Memory B cell (primary cell): ENCODE measurements at regions not wholly inside any gene's neighbourhood (a gene's known extent, or its start where the extent isn't known, plus 50 kb on each side); places are given as distances from the start of the nearest gene placed in this dataset.

ENCODE experiments used
- ATAC-seq: fragments of 150-1000 bp; cut with Tn5 transposase; 2 replicates; pipeline ENCODE4 v1.10.0; 2021; ENCODE audit warnings: low read depth, mild to moderate bottlenecking, moderate library complexity
- DNase-seq, 2 donors: peaks; one replicate each; pipeline ENCODE4 v3.0.0; 2022; ENCODE audit warnings: low spot score in 2 of 2
- H3K27ac Mint-ChIP-seq: one replicate; pipeline ENCODE4 v1.8.0; 2022; ENCODE audit warnings: mild to moderate bottlenecking, moderate library complexity, mixed read lengths
- H3K27me3 Mint-ChIP-seq: one replicate; pipeline ENCODE4 v1.8.0; 2022; ENCODE audit warnings: mixed read lengths
- H3K36me3 Mint-ChIP-seq: one replicate; pipeline ENCODE4 v1.8.0; 2022; ENCODE audit warnings: mild to moderate bottlenecking, mixed read lengths
- H3K4me1 Mint-ChIP-seq: one replicate; pipeline ENCODE4 v1.8.0; 2022; ENCODE audit warnings: mixed read lengths
- H3K4me3 Mint-ChIP-seq: one replicate; pipeline ENCODE4 v1.8.0; 2022; ENCODE audit warnings: mild to moderate bottlenecking, moderate library complexity, mixed read lengths
- H3K9me3 Mint-ChIP-seq: one replicate; pipeline ENCODE4 v1.8.0; 2022; ENCODE audit warnings: mixed read lengths

DNA sequence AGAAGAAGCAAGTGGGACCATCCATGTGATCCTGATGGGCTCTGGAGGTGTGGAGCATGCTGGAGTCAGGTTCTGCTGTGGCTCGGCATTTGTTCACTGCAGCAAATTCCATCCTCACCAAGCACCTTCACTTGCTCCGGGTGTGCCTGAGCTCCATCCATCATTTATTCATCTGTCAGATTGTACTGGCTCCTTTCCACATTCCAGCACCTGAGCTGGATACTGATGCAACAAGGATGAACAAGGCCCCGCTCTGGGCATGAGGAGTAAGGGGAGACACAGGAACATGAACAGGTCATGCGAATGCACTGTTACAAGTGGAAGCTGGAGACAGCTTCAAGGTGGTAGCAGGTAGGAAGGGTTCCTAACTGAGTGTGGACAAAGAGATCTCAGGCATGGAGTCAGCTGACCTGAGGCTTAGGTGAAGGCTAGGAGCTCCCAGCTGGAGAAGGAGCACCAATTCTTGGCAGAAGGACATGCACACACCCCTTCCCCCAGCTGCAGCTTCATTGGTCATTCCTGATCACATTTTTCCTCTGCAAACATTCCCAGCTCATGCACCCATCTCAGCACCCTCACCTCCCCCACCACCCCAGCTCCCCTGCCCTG lies 133.7 kb upstream of the ZMIZ1 start:
- peaks cover 12% of the 10 kb centered on the region for H3K27me3 Mint-ChIP-seq
- no peaks in the 10 kb centered on the region for H3K9me3 Mint-ChIP-seq
- H3K4me1 Mint-ChIP-seq, result peaks cover 2% of the 10 kb centered on the region
- H3K27ac Mint-ChIP-seq, result no peak overlapping the region
- ATAC-seq, result no peak
- DNase-seq, result no peak
- no peaks in the 10 kb centered on the region for H3K36me3 Mint-ChIP-seq
- H3K4me3 Mint-ChIP-seq, result no peak overlapping the region

DNA sequence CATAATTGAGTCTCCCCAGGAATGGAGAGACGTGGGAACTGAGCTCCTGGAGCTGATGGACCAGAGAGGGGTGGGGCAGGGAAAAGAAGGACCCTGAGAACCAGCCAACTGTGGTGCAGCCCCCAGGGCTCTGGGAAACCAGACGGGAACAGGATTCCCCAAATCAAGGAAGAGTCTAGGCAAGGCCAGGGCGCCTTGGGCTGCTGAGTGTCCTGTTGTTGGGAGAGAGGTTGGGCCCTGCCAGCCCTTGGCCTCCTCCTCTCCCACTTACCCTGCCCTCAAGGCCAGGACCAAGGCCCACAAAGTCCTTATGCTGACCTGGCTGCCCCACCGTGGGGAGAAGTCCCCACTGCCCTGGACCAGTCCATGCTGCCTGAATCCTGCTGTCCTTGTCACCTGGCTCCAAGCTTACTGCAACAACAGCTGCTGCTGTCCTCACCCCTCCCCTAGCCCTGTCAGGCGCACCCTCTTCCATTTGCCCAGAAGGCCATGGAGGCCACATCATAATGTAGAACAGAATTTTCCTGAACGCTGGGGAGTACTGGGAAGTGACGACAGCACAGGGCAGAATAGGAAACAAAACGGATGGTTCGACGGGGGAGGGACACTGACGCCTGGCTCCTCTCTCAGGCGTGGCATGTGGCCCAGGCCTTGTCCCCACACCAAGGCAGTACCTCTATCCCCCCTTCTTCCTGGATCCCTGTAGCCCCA lies 132.9 kb upstream of the ZMIZ1 start:
- Mint-ChIP-seq H3K36me3 (no peaks in the 10 kb centered on the region), H3K9me3 (no peaks in the 10 kb centered on the region), H3K27ac (no peak overlapping the region), H3K27me3 (peaks cover 6% of the 10 kb centered on the region), H3K4me1 (peaks cover 2% of the 10 kb centered on the region), H3K4me3 (no peak overlapping the region)
- no peak for ATAC-seq
- no peak for DNase-seq

DNA sequence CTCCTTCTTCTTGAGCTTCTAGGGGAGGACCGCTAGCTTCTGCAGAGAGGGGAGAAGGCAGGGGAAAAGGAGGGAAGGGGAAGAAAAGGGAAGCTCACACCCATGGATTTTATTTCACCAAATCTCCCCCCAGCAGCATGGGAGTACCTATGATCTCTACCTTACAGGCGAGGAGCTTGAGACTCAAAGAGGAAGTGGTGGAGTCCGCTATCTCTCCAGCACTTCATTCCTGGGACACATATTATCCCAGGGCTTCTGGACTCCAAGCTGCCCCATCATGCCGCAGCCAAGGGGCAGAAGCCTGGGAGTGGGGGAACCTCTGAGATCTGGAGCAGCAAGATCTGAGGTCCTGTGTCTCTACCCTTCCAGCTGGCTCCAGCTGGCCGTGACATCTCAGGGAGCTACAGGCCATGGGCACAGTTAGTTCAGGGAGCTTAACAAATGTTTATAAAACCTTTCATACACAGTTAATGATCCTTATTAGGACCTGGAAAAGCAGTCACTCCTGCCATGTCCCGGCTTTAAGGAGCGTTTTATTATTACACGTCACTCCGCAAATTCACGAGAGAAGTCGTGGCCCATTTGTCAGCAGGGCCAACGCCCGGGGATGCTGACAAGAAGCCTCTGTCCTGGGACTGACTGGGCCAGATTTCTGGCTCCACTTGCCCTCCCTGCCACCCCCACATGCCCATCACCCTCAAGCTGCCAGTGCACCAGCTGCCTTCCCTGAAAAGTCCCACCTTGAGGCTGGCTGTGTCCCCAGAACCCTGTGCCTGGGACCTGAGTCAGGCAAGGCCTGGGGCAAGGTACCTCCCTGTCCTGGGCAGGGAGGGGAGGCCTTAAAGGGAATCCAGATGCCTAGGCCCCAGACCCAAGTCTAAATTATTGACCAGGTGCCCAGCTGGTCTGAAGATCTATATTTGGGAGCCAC lies 132.1 kb upstream of the ZMIZ1 start:
- Mint-ChIP-seq H3K27ac (no peak overlapping the region), H3K4me3 (no peak overlapping the region), H3K27me3 (peaks cover 4% of the 10 kb centered on the region), H3K4me1 (peaks cover 2% of the 10 kb centered on the region), H3K36me3 (no peaks in the 10 kb centered on the region), H3K9me3 (no peaks in the 10 kb centered on the region)
- DNase-seq, result no peak
- ATAC-seq, result no peak

DNA sequence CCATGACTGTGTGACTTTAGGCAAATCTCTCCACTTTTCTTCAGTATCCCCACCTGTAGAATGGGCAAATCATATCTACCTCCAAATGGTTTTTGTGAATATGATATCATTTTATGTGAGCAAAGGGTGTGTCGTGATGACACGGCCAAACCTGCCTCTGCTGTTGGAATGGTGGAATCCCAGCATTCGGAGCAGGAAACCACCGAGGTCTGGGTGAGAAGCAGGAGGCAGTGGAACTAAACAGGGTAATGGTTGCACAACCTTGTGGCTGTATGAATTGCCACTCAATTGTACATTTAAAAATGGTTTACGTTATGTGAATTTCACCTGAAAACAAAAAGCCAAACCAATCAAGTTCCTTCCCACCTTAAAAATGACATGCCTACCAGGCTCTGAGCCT lies 131.4 kb upstream of the ZMIZ1 start:
- Mint-ChIP-seq H3K4me1 (peaks cover 2% of the 10 kb centered on the region), H3K27me3 (peaks cover 4% of the 10 kb centered on the region), H3K36me3 (no peaks in the 10 kb centered on the region), H3K9me3 (no peaks in the 10 kb centered on the region), H3K27ac (no peak overlapping the region), H3K4me3 (no peak overlapping the region)
- no peak for ATAC-seq
- DNase-seq, result no peak

DNA sequence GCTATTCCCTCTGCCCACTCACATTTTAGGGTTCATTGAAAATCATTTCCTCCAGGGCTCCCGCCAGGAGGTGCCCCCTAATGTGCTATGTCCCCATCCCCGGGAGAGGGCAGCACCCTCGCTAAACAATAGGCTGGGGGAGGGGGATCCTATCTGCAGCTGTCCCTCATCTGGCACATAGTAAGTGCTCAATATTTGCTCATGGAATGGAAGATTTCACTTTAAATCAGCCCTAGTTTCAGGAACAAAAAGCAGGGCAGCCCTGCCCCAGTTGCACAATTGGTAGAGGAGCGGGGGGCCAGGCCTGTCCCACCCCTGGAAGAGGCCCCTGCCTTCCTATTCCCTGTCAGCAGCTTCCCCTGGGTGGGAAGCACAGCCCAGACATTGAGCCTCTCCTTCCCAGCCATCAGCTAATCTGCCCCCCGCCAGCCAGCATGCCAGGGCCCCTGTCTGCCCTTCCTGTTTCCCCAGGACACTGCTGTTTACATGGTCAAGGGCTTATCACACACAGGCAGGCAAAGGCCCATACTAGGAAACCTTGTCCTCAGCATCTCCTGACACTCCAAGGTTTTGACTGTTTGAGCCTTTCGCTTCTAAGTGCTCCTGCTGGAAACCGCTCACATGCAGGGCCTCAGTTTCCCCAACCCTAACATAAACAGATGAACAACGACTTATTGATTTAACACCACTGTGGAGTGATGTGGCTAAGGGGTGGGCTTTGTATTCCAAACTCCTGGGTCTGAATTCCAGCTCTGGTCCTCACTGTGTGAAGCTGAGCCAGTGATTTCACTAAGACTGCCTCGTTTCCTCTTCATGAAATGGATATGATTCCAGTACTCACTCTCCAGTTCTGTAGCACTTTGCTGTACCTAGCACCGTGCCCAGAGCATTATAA lies 130.7 kb upstream of the ZMIZ1 start:
- Mint-ChIP-seq H3K27ac (no peak overlapping the region), H3K27me3 (peaks cover 6% of the 10 kb centered on the region), H3K4me3 (no peak overlapping the region), H3K36me3 (no peaks in the 10 kb centered on the region), H3K4me1 (peaks cover 2% of the 10 kb centered on the region), H3K9me3 (peaks cover 2% of the 10 kb centered on the region)
- ATAC-seq, result no peak
- DNase-seq, result no peak

DNA sequence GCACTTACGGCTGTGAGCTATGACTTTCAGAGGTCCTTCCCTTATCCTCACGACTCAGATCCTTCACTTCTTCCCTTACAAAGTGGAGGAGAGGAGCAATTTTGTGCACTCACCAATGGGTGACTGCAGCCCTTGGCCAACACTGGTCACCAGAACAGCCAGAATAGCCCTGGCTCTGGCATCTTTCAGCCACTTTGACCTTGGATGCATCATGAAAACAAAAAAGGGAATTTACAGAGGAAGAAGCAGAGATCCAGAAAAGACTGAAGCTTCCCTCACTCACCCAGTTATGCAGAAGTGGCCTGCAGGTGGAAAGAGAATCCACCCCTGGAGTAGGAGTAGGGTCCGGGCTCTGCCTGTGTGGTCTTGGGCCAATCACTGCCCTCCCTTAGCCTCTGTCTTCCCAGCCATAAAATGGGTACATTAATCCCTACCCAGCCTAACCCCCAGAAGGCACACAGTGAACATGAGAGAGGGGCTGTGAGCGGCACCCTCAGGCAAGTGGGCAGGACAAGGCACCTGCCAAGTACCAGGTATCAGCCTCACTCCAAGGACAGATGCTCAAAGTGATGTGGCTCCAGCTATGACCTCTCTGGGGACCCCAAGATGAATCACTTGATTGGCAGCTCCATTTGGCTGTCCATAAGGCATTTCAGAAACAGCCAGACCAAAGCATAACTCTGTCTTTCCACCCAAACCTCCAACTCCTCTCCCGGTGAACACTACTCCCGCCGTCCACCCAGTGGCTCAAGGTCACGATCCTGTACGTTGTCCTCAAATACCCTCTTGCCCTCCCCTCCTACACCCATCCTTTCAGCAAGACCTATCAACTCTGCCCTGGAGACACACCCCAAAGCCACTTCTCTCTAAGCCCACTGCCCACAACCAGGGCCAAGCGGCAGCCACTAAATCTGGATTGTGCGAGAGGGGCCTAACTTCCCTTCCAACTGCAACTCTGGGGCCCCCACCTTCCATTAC lies 129.8 kb upstream of the ZMIZ1 start:
- Mint-ChIP-seq H3K27ac (no peak overlapping the region), H3K9me3 (peaks cover 2% of the 10 kb centered on the region), H3K27me3 (peaks cover 5% of the 10 kb centered on the region), H3K4me1 (peaks cover 2% of the 10 kb centered on the region), H3K4me3 (no peak overlapping the region), H3K36me3 (peaks cover 2% of the 10 kb centered on the region)
- ATAC-seq, result no peak
- no peak for DNase-seq

DNA sequence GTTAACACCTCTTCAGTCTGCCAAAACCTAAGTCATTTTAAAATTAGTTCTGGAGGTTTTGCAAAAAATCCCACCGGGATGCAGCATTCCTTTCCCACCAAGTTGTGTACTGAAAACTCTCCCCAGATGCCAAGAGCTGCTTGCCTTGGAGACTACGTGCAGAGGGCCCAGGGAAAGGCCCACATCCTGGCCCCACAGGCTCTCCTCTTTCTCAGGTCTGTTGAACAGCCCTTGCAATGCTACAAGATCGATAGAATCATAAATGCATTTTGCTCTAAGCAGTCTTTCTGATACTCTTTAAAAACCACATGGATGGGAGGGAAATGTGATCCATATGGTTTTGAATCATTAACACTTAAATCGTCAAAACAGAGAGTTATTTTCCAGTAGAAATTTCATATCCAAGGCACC lies 126.7 kb upstream of the ZMIZ1 start:
- H3K27me3 Mint-ChIP-seq, result peaks cover 5% of the 10 kb centered on the region
- peaks cover 2% of the 10 kb centered on the region for H3K36me3 Mint-ChIP-seq
- H3K4me1 Mint-ChIP-seq, result peaks cover 2% of the 10 kb centered on the region
- H3K9me3 Mint-ChIP-seq, result peaks cover 2% of the 10 kb centered on the region
- no peak overlapping the region for H3K27ac Mint-ChIP-seq
- ATAC-seq (no peak), DNase-seq (no peak)
- H3K4me3 Mint-ChIP-seq, result no peak overlapping the region

DNA sequence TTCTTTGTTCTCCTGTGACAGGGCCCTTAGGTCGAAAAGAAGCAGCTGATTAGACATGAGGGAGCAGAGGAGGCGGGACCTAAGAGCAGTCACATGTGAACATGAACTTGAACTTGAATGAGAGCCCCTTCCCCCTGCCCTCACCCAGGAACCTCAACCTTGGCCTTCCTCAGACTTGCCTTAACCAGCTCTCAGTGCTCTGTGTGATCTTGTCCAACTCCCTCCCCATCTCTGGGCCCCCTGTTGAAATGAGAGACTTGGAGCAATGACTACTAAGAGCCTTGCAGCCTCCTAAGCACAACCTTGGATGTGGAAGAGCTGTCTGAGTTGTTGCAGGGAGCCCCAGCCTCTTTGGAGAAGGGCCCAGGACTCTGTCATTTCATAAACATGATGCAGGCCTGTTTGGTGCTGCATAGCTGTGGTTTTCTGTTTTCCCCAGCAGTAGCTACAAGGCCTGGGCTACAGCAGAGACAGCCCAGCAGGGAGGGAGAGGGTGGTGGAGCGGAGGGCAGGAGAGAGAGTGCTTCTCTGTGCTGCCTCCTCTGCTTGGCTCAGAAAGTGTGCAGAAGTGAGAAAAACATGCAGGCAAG lies 123.9 kb upstream of the ZMIZ1 start:
- DNase-seq (no peak), ATAC-seq (no peak)
- no peak overlapping the region for H3K4me3 Mint-ChIP-seq
- no peaks in the 10 kb centered on the region for H3K4me1 Mint-ChIP-seq
- peaks cover 2% of the 10 kb centered on the region for H3K36me3 Mint-ChIP-seq
- H3K9me3 Mint-ChIP-seq, result peaks cover 2% of the 10 kb centered on the region
- peaks cover 3% of the 10 kb centered on the region for H3K27me3 Mint-ChIP-seq
- H3K27ac Mint-ChIP-seq, result no peak overlapping the region

DNA sequence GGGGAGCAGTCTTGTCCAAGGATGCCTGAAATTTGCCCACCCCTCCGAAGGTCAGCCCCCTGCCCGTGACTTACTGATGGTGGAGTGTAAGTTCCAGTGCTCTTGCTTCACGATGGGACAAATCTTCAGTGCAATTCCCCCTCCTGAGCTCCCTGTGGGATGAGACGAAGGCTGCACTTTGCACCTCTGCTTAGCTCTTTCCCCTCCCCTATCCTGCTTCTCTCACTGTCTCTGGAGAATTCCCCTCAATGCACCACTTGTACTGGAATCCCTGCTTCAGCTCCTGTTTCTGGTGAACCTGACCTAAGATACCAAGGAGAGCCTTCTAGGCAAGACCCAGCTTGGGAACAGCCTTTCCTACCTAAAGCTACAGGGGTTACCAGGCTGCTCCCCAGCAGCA lies 122.9 kb upstream of the ZMIZ1 start:
- ATAC-seq (no peak), DNase-seq (no peak)
- no peak overlapping the region for H3K4me3 Mint-ChIP-seq
- peaks cover 2% of the 10 kb centered on the region for H3K9me3 Mint-ChIP-seq
- peaks cover 3% of the 10 kb centered on the region for H3K27me3 Mint-ChIP-seq
- no peaks in the 10 kb centered on the region for H3K4me1 Mint-ChIP-seq
- no peak overlapping the region for H3K27ac Mint-ChIP-seq
- H3K36me3 Mint-ChIP-seq, result peaks cover 2% of the 10 kb centered on the region

DNA sequence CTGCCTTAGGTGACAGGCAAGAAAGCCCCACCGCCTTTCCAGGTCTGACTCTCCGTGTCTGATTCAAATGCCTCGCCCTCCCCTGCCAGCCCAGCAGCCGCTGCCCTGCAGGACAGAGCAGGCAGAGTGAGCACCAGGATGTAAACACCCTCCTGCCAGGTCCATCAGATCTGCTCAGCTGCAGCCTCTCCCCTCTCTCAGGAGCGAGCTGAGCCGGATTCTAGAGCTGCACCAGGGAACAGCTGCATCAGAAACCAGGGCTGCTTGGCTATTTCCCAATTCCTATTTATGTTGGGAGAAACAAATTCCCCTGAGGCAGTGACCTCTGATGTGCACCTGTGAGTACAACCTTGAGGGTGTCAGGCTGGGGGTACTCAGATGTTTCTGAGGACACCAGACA lies 121.5 kb upstream of the ZMIZ1 start:
- H3K4me3 Mint-ChIP-seq, result no peak overlapping the region

DNA sequence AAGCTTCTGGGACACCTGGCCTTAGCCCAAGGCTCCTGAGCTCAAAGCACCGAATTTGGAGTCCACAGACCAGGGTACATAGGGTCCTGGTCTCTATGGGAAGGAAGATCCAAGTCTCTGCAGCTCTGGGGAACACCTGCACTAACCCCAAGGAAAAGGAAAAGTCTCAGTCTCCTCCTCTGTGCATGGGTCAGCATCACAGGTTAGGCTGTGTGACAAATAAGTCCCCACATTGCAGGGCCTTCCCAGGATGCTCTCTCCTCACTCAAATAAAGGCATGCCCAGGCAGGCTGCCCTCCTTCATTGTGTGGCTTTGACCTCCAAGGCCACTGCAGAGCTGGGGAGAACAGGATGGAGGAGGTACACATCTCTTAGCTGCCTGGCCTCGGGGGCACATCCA lies 121.0 kb upstream of the ZMIZ1 start:
- DNase-seq (no peak), ATAC-seq (no peak)
- peaks cover 2% of the 10 kb centered on the region for H3K36me3 Mint-ChIP-seq
- peaks cover under 1% of the 10 kb centered on the region for H3K9me3 Mint-ChIP-seq
- no peak overlapping the region for H3K27ac Mint-ChIP-seq
- H3K4me3 Mint-ChIP-seq, result no peak overlapping the region
- peaks cover 6% of the 10 kb centered on the region for H3K27me3 Mint-ChIP-seq
- no peaks in the 10 kb centered on the region for H3K4me1 Mint-ChIP-seq

More for the DNA sequence above, 121.5 kb upstream of the ZMIZ1 start:
- H3K27ac Mint-ChIP-seq, result no peak overlapping the region
- no peaks in the 10 kb centered on the region for H3K4me1 Mint-ChIP-seq
- peaks cover 2% of the 10 kb centered on the region for H3K9me3 Mint-ChIP-seq
- peaks cover 2% of the 10 kb centered on the region for H3K36me3 Mint-ChIP-seq
- ATAC-seq (no peak), DNase-seq (no peak)
- peaks cover 8% of the 10 kb centered on the region for H3K27me3 Mint-ChIP-seq

DNA sequence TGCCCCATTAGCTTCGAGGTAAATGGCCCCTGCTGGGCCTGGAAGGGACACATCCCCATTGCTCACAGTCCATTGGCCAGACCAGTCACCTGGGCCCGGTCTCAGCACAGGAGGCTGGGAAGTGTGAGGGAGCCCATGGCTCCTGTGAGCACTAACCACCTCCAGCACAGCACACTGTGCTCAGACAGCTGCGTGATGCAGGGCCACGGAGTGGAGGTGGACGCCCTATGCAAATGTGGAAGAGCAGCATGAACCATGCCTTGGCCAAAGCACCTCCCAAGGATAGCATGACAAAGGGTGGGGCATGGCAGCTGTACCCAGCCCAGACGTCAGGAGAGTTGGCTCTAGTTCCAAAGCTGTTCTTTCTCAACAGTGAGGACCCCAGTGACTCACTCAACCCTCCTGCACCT lies 120.1 kb upstream of the ZMIZ1 start:
- DNase-seq (no peak), ATAC-seq (no peak)
- no peak overlapping the region for H3K4me3 Mint-ChIP-seq
- H3K9me3 Mint-ChIP-seq, result no peaks in the 10 kb centered on the region
- peaks cover 5% of the 10 kb centered on the region for H3K4me1 Mint-ChIP-seq
- H3K27me3 Mint-ChIP-seq, result peaks cover 6% of the 10 kb centered on the region
- no peaks in the 10 kb centered on the region for H3K36me3 Mint-ChIP-seq
- no peak overlapping the region for H3K27ac Mint-ChIP-seq
